CD8-positive, alpha-beta memory T cell (primary cell): ENCODE measurements at regions not wholly inside any gene's neighbourhood (a gene's known extent, or its start where the extent isn't known, plus 50 kb on each side); places are given as distances from the start of the nearest gene placed in this dataset.

Experiments
- CTCF ChIA-PET: fragments of 350-600 bp; sonication (Branson Sonifier 250); formaldehyde crosslinking; loops from one replicate; lab custom pipeline; 2021; ENCODE audit warnings: antibody characterized with exemption; lab: Charles Lee
- POLR2A ChIA-PET: fragments of 350-600 bp; sonication (Branson Sonifier 250); formaldehyde crosslinking; loops from one replicate; lab custom pipeline; 2021; ENCODE audit warnings: antibody characterized with exemption; lab: Charles Lee
- DNase-seq, 5 donors: peaks; one replicate each; pipeline versions ENCODE4 v3.0.0 to v3.0.0-alpha.2; 2020 to 2022; ENCODE audit warnings: mixed read lengths in 1 of 5
- H3K27ac ChIP-seq: one replicate; pipeline ENCODE4 v1.7.0; 2013; ENCODE audit warnings: low read depth, mild to moderate bottlenecking, low read length, moderate library complexity
- H3K27me3 ChIP-seq: 2 replicates; pipeline ENCODE4 v1.7.0; 2013; ENCODE audit warnings: low read length, mild to moderate bottlenecking; ENCODE audit not compliant: insufficient read depth, poor library complexity, severe bottlenecking
- H3K36me3 ChIP-seq: 2 replicates; pipeline ENCODE4 v1.7.0; 2013; ENCODE audit warnings: mild to moderate bottlenecking, low read length, moderate library complexity; ENCODE audit not compliant: insufficient read depth
- H3K4me1 ChIP-seq: 2 replicates; pipeline ENCODE4 v1.7.0; 2013; ENCODE audit warnings: mild to moderate bottlenecking, low read length, moderate library complexity; ENCODE audit not compliant: insufficient read depth
- H3K4me3 ChIP-seq: 2 replicates; pipeline ENCODE4 v1.7.0; 2013; ENCODE audit warnings: mild to moderate bottlenecking, low read length
- H3K9me3 ChIP-seq: 2 replicates; pipeline ENCODE4 v1.7.0; 2013; ENCODE audit warnings: mild to moderate bottlenecking, low read length
- H3K27ac Mint-ChIP-seq, 8 donors: one replicate each; pipeline ENCODE4 v1.8.0; 2020 to 2021; ENCODE audit warnings: mixed read lengths in 8 of 8, mild to moderate bottlenecking in 6 of 8, inconsistent platforms in 3 of 8, moderate library complexity in 3 of 8
- H3K27me3 Mint-ChIP-seq, 2 donors: one replicate each; pipeline ENCODE4 v1.8.0; 2020 to 2021; ENCODE audit warnings: mixed read lengths in 2 of 2, mild to moderate bottlenecking in 1 of 2, moderate library complexity in 1 of 2
- H3K36me3 Mint-ChIP-seq, 3 donors: one replicate each; pipeline ENCODE4 v1.8.0; 2020 to 2021; ENCODE audit warnings: mixed read lengths in 3 of 3, inconsistent platforms in 1 of 3, mild to moderate bottlenecking in 1 of 3
- H3K4me1 Mint-ChIP-seq, 3 donors: one replicate each; pipeline ENCODE4 v1.8.0; 2020 to 2021; ENCODE audit warnings: mixed read lengths in 3 of 3, inconsistent platforms in 1 of 3, mild to moderate bottlenecking in 1 of 3
- H3K4me3 Mint-ChIP-seq, 7 donors: one replicate each; pipeline ENCODE4 v1.8.0; 2020 to 2021; ENCODE audit warnings: mixed read lengths in 7 of 7, mild to moderate bottlenecking in 6 of 7, moderate library complexity in 4 of 7, inconsistent platforms in 2 of 7
- H3K9me3 Mint-ChIP-seq, 5 donors: one replicate each; pipeline ENCODE4 v1.8.0; 2020 to 2022; ENCODE audit warnings: mixed read lengths in 5 of 5, mild to moderate bottlenecking in 3 of 5, moderate library complexity in 2 of 5, inconsistent platforms in 1 of 5

DNA sequence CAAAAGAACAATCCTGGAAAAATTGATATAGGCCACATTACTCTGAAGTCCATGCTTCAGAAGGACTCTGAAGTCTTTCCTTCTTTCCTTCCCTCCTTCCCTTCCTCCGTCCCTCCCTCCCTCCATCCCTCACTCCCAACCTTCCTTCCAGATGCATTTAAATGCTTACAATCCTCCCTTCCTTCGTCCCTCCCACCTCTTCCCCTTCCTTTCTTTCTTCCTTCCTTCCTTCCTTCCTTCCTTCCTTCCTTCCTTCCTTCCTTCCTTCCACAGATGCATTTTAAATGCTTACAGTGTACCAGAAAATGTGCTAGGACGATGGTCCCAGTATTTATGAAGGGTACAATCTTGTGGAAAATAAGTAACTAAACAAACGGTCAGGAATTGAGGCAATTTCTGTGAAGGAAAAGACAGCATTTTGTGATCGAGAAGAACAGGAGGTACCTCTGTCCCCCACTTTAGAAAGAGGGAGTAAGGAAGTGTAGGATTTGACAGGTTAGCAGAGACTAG lies 181.3 kb upstream of the TUT7 start:
- Histone ChIP-seq H3K4me1 (no peaks in the 10 kb centered on the region), H3K27ac (no peak overlapping the region), H3K36me3 (no peaks in the 10 kb centered on the region), H3K9me3 (no peaks in the 10 kb centered on the region), H3K27me3 (no peaks in the 10 kb centered on the region), H3K4me3 (no peak overlapping the region)
- peaks cover 0 to 3% (median 0%) of the 10 kb centered on the region in 5 donors for H3K9me3 Mint-ChIP-seq
- H3K4me3 Mint-ChIP-seq, result no peak overlapping the region
- no peaks in the 10 kb centered on the region for H3K4me1 Mint-ChIP-seq
- H3K27ac Mint-ChIP-seq, result no peak overlapping the region
- ChIA-PET CTCF (no interaction called here), POLR2A (no interaction called here)
- no peaks in the 10 kb centered on the region for H3K36me3 Mint-ChIP-seq
- peaks cover 8 to 13% of the 10 kb centered on the region in 2 donors for H3K27me3 Mint-ChIP-seq
- DNase-seq, result no peak

- H3K27me3 Mint-ChIP-seq, result peaks cover 8 to 17% of the 10 kb centered on the region in 2 donors
- ChIA-PET POLR2A (no interaction called here), CTCF (no interaction called here)
- no peak for DNase-seq
- H3K4me1 Mint-ChIP-seq, result no peaks in the 10 kb centered on the region
- no peak overlapping the region for H3K4me3 Mint-ChIP-seq
- no peak overlapping the region for H3K27ac Mint-ChIP-seq
- Histone ChIP-seq H3K36me3 (no peaks in the 10 kb centered on the region), H3K4me3 (no peak overlapping the region), H3K9me3 (no peaks in the 10 kb centered on the region), H3K4me1 (no peaks in the 10 kb centered on the region), H3K27ac (no peak overlapping the region), H3K27me3 (no peaks in the 10 kb centered on the region)
- peaks cover 0 to 3% (median 0%) of the 10 kb centered on the region in 5 donors for H3K9me3 Mint-ChIP-seq
- no peaks in the 10 kb centered on the region for H3K36me3 Mint-ChIP-seq
These were observed 180.5 kb upstream of the TUT7 start for GRCh38 chr9:86534572-86535258.

DNA sequence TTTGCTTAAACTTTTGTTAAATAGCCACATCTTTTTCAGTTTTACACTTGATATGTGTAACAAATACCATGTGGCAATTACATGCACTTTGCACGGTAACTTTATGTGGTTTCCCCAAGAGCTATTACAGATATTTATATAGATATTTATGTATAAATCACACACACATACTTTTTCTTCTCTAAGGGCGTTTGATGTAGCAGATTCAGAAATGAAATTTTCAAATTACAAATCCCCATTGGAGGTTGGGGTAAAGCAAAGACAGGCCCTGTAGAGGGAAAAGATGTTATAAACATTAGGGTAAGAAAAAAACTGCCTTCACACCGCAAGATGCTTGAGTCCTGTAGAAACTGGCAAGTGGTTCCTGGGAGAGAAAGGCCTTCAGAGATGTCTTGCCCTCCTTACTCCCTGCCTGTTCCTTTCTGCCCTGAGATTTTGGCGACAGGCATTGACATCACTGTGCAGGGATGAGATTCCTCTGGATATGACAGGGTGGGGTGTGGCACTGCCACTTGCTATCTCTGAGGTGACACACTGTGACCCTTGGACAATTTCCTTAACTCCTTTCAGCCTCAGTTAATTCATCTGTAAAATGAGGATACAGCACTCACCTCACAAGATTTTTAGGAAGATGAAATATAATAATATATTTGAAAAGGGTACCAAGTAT lies 177.9 kb upstream of the TUT7 start:
- H3K27ac ChIP-seq, result no peak overlapping the region
- peaks cover 0 to 2% (median 0%) of the 10 kb centered on the region in 5 donors for H3K9me3 Mint-ChIP-seq
- no peak overlapping the region for H3K4me3 Mint-ChIP-seq
- no peaks in the 10 kb centered on the region for H3K4me1 ChIP-seq
- H3K4me1 Mint-ChIP-seq, result no peaks in the 10 kb centered on the region
- H3K27me3 ChIP-seq, result no peaks in the 10 kb centered on the region
- H3K27ac Mint-ChIP-seq, result no peak overlapping the region
- no peak for DNase-seq
- no peaks in the 10 kb centered on the region for H3K9me3 ChIP-seq
- H3K36me3 Mint-ChIP-seq, result no peaks in the 10 kb centered on the region
- H3K4me3 ChIP-seq, result no peak overlapping the region
- H3K27me3 Mint-ChIP-seq, result peaks cover 10 to 37% of the 10 kb centered on the region in 2 donors
- ChIA-PET POLR2A (no interaction called here), CTCF (no interaction called here)
- H3K36me3 ChIP-seq, result no peaks in the 10 kb centered on the region

GRCh38 chr9:86531273-86531970 lies 177.2 kb upstream of the TUT7 start:
- ChIA-PET POLR2A (no interaction called here), CTCF (no interaction called here)
- Histone ChIP-seq H3K4me3 (no peak overlapping the region), H3K27ac (no peak overlapping the region), H3K9me3 (no peaks in the 10 kb centered on the region), H3K36me3 (no peaks in the 10 kb centered on the region), H3K4me1 (no peaks in the 10 kb centered on the region), H3K27me3 (no peaks in the 10 kb centered on the region)
- Mint-ChIP-seq H3K9me3 (peaks cover 0 to 2% (median 0%) of the 10 kb centered on the region in 5 donors), H3K27me3 (peaks cover 10 to 44% of the 10 kb centered on the region in 2 donors), H3K36me3 (no peaks in the 10 kb centered on the region), H3K4me3 (no peak overlapping the region), H3K4me1 (no peaks in the 10 kb centered on the region), H3K27ac (no peak overlapping the region)
- DNase-seq, result no peak

GRCh38 chr9:86529496-86530275 lies 175.5 kb upstream of the TUT7 start:
- Histone ChIP-seq H3K36me3 (no peaks in the 10 kb centered on the region), H3K4me1 (no peaks in the 10 kb centered on the region), H3K9me3 (no peaks in the 10 kb centered on the region), H3K4me3 (no peak overlapping the region), H3K27me3 (no peaks in the 10 kb centered on the region), H3K27ac (no peak overlapping the region)
- ChIA-PET CTCF (no interaction called here), POLR2A (no interaction called here)
- no peaks in the 10 kb centered on the region for H3K36me3 Mint-ChIP-seq
- H3K27ac Mint-ChIP-seq, result no peak overlapping the region
- peaks cover 10 to 52% of the 10 kb centered on the region in 2 donors for H3K27me3 Mint-ChIP-seq
- no peak overlapping the region for H3K4me3 Mint-ChIP-seq
- DNase-seq, result no peak
- H3K4me1 Mint-ChIP-seq, result no peaks in the 10 kb centered on the region
- H3K9me3 Mint-ChIP-seq, result no peaks in the 10 kb centered on the region

DNA sequence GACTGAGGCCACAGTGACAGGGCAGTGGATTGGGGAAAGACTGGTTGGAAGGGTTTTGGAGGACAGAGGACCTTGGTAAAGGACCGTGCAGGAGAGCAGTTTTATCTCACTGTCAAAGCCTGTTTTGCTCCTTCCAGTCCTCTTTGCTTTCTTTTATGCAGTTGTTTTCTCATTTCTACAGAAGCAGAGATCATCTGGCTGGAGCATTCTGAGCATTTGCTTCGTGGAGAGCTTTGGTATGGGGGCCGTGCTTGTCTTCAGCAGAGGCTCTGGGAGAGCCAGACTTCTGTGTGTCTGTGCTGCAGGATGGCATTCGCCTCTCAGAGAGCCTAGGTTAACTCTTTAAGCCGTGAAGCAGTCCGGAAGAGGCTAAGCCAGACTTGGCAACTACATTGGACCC lies 171.8 kb upstream of the TUT7 start:
- Histone ChIP-seq H3K27ac (no peak overlapping the region), H3K9me3 (no peaks in the 10 kb centered on the region), H3K27me3 (no peaks in the 10 kb centered on the region), H3K4me3 (no peak overlapping the region), H3K4me1 (no peaks in the 10 kb centered on the region), H3K36me3 (no peaks in the 10 kb centered on the region)
- DNase-seq, result no peak
- Mint-ChIP-seq H3K4me3 (no peak overlapping the region), H3K27ac (no peak overlapping the region), H3K4me1 (no peaks in the 10 kb centered on the region), H3K9me3 (no peaks in the 10 kb centered on the region), H3K27me3 (peaks cover 12 to 41% of the 10 kb centered on the region in 2 donors), H3K36me3 (no peaks in the 10 kb centered on the region)
- ChIA-PET CTCF (no interaction called here), POLR2A (no interaction called here)

- Histone ChIP-seq H3K27ac (no peak overlapping the region), H3K36me3 (no peaks in the 10 kb centered on the region), H3K27me3 (no peaks in the 10 kb centered on the region), H3K9me3 (no peaks in the 10 kb centered on the region), H3K4me1 (no peaks in the 10 kb centered on the region), H3K4me3 (no peak overlapping the region)
- Mint-ChIP-seq H3K36me3 (no peaks in the 10 kb centered on the region), H3K27me3 (peaks cover 12 to 46% of the 10 kb centered on the region in 2 donors), H3K4me3 (no peak overlapping the region), H3K4me1 (no peaks in the 10 kb centered on the region), H3K27ac (no peak overlapping the region), H3K9me3 (no peaks in the 10 kb centered on the region)
- ChIA-PET CTCF (no interaction called here), POLR2A (no interaction called here)
- no peak for DNase-seq
These were observed 171.0 kb upstream of the TUT7 start for GRCh38 chr9:86525182-86525581.
